HFF-Myc (cell line): ENCODE measurements at regions not wholly inside any gene's neighbourhood (a gene's known extent, or its start where the extent isn't known, plus 50 kb on each side); places are given as distances from the start of the nearest gene placed in this dataset.
"Not testable (repeated sequence)": the region's sequence is repeated elsewhere in the genome, so short reads cannot be mapped to it uniquely, and the experiment has no call there.

Experiments used
- DNase-seq: peaks from one replicate; pipeline ENCODE4 v3.0.0-alpha.2; 2011; ENCODE audit warnings: low read depth; ENCODE audit errors: extremely low read depth
- H3K4me3 ChIP-seq: replicated peaks from 2 replicates; pipeline ENCODE4 v1.5.1; 2011; ENCODE audit warnings: low read depth, mild to moderate bottlenecking, control low read depth, low read length
- TF ChIP-seq, protein P1 (sequence below): IDR thresholded peaks from 2 replicates; pipeline ENCODE4 v1.5.1; 2012; ENCODE audit warnings: mild to moderate bottlenecking, low read depth, low read length, control low read depth; ENCODE audit errors: missing control alignments

DNA sequence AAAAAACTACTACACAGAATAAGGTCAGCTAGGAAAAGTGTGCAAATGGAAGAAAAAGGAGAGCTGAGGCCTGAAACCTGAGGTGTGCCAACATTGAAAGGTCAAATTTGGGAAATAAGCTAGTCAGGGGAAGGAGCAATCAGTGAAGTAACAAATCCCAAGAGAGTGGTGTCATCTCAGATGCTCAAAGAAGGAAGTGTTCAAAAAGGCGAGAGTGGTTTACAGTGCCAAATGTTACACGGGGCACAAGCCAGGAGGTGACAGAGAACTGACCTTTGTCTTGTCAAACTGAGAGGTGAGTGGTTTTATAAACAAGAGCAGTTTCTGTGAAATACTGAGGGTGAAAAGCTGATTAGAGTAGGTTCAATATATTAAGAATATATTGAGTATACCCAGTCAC lies 83.0 kb upstream of the TCF21 start:
- TF ChIP-seq, protein P1, sequence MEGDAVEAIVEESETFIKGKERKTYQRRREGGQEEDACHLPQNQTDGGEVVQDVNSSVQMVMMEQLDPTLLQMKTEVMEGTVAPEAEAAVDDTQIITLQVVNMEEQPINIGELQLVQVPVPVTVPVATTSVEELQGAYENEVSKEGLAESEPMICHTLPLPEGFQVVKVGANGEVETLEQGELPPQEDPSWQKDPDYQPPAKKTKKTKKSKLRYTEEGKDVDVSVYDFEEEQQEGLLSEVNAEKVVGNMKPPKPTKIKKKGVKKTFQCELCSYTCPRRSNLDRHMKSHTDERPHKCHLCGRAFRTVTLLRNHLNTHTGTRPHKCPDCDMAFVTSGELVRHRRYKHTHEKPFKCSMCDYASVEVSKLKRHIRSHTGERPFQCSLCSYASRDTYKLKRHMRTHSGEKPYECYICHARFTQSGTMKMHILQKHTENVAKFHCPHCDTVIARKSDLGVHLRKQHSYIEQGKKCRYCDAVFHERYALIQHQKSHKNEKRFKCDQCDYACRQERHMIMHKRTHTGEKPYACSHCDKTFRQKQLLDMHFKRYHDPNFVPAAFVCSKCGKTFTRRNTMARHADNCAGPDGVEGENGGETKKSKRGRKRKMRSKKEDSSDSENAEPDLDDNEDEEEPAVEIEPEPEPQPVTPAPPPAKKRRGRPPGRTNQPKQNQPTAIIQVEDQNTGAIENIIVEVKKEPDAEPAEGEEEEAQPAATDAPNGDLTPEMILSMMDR = no peak
- H3K4me3 ChIP-seq = no peak overlapping the region
- DNase-seq = no peak

DNA sequence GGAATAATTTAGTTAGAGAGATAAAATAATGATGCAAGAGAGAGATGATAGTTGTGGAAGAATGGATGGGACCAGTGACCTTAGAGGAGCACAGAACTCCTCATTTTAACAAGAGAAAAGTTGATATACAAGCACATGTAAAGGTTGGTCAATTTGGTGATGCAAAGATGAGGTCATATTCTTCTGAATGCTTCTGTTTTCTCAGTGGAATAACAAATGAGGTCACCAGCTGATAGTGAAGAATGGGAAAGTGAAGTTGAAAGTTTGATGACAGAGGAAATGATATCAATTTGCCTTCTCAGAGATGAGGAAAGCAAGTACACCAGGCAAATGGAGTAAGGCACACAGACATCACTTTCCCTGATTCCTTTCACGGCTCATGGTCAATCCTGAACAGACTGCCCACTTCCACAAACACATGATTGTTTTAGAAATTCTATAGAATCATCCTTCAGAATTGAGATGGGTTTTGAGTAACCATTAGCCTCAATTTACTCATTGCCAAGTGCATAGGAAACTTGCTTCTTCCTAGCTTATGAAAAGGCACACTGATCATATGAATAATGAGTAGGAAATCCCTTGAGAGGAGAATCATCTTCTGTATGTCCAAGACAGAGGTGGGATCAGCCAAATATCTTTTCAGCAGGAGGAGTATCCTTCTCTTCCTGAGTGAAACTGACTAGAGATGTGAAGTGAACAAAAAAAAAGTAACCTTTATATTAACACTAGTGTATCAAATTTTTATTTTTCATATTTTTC lies 82.4 kb upstream of the TCF21 start:
- DNase-seq = no peak
- TF ChIP-seq, protein P1 = no peak
- no peak overlapping the region for H3K4me3 ChIP-seq

DNA sequence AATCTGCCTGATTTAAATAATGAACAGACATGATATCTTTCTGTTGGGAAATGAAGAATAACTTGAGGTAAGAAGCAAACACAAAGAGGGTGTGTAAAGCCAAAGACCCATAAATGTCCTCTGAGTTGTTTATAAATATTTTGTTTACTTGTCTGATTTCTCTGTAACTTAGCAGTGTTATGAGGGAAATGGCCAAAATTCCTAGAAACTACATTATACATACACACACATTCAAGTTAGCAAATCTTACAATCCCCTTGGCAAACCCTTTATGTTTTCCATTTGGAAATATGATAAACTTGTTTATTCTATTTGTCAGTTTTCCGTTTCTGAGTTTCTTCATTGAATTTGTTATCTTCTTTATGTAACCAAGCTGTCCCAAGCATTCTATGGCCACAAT lies 81.4 kb upstream of the TCF21 start:
- no peak overlapping the region for H3K4me3 ChIP-seq
- DNase-seq = no peak
- TF ChIP-seq, protein P1 = no peak

DNA sequence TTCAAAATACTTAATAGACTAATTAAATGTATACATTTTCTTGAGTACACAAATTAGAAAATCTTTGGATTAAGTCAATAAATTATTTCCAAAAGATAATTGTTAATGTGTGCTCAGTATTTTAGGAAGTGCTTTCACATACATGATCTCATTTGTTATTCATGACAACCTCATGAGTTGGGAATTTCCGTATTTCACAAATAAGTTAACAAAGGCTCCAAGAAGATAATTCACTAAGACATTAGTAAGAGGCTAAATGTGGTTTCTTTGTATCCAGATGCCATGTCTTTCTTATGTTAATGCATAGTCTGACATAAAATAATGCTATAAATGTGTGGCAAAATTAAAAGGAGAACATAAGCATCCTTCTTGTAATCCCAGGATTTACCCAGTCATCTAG lies 79.5 kb upstream of the TCF21 start:
- TF ChIP-seq, protein P1 = no peak
- no peak for DNase-seq

DNA sequence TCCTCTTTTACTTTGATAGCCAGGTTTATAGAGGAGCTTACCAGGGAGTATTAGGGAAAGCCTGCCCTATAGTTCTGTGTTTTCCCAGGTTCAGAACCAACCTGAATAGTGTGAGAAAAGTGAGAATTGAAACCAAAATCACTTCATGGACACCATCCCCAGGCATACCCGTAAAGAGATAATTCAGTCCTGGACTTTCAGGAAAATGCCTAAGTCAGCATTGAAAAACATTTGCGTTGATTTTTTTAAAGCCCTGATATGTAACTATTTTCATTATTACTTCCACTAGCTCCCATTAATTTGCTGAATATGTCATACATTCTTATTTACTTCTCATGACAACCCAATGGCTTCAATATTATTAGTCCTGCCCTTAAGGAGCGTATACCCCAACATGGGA lies 77.4 kb upstream of the TCF21 start:
- no peak for DNase-seq
- no peak overlapping the region for H3K4me3 ChIP-seq
- TF ChIP-seq, protein P1 = no peak

More for the DNA sequence above, 79.5 kb upstream of the TCF21 start:
- H3K4me3 ChIP-seq = no peak overlapping the region

DNA sequence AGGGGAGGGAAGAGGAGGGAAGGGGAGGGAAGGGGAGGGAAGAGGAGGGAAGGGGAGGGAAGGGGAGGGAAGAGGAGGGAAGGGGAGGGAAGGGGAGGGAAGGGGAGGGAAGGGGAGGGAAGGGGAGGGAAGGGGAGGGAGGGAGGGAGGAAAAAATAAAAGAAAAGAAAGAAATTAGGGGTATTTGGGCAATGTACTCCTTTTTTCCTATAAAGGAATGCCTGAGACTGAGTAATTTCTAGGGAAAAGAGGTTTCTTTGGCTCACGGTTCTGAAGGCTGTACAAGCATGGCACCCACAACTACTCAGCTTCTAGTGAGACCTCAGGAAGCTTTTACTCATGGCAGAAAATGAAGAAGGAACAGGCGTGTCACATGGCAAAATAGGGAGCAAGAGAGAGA lies 76.5 kb upstream of the TCF21 start:
- H3K4me3 ChIP-seq, DNase-seq: not testable (repeated sequence)

DNA sequence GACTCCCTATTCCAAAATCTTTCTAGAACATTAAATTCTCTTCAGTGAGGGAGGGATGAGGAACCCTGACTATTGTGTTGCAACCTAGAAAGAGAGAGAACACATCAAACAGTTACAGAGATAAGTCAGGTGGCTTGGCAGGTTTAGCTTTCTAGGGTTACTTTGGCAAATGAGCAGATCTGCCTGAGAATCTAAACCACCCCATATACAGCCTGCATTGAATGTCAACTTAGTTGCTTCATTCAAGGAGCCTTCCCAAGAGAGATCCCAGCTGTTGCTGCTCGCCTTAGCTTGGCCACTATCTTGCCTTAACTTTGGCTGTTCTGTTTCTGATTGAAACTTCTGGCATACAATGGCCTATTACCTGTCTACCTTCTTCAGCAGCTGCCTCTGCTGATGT lies 74.7 kb upstream of the TCF21 start:
- TF ChIP-seq, protein P1 = no peak
- H3K4me3 ChIP-seq = no peak overlapping the region
- no peak for DNase-seq
